Thoracic aorta (tissue), 2 donors: ENCODE measurements at regions not wholly inside any gene's neighbourhood (a gene's known extent, or its start where the extent isn't known, plus 50 kb on each side); places are given as distances from the start of the nearest gene placed in this dataset.

Experiments used
- ATAC-seq: fragments of 150-250 bp; one replicate; pipeline ENCODE4 v1.8.0; 2017; ENCODE audit warnings: low read depth; ENCODE audit not compliant: insufficient number of reproducible peaks, low FRiP score
- DNase-seq: peaks from one replicate; pipeline ENCODE4 v3.0.0-alpha.2; 2020; ENCODE audit warnings: low spot score
- H3K27ac ChIP-seq, 2 donors: fragments of 200-600 bp; sonication (generic); 1 replicate in 1 of 2; 2 replicates in 1 of 2; pipeline ENCODE4 v1.5.1; 2016; ENCODE audit warnings: mild to moderate bottlenecking in 2 of 2, moderate library complexity in 2 of 2
- H3K27me3 ChIP-seq: fragments of 200-600 bp; sonication (generic); replicated peaks from 2 replicates; pipeline ENCODE4 v1.6.0; 2016; ENCODE audit warnings: mild to moderate bottlenecking; ENCODE audit not compliant: insufficient read depth
- H3K36me3 ChIP-seq: fragments of 200-600 bp; sonication (generic); one replicate; pipeline ENCODE4 v1.5.1; 2016
- H3K4me1 ChIP-seq, 2 donors: fragments of 200-600 bp; sonication (generic); 1 replicate in 1 of 2; 2 replicates in 1 of 2; pipeline versions ENCODE4 v1.5.1 to v1.6.0; 2016; ENCODE audit warnings: low read depth in 2 of 2, mild to moderate bottlenecking in 1 of 2; ENCODE audit not compliant: control insufficient read depth in 1 of 2
- H3K4me3 ChIP-seq: fragments of 200-600 bp; sonication (generic); 2 replicates; pipeline ENCODE4 v1.5.1; 2016; ENCODE audit warnings: mild to moderate bottlenecking
- H3K9me3 ChIP-seq: fragments of 200-600 bp; sonication (generic); 2 replicates; pipeline ENCODE4 v1.5.1; 2016
- TF ChIP-seq, protein P1 (sequence below): fragments of 200-600 bp; sonication (generic); IDR thresholded peaks from one replicate; pipeline ENCODE4 v1.5.1; 2019; ENCODE audit warnings: antibody characterized with exemption

DNA sequence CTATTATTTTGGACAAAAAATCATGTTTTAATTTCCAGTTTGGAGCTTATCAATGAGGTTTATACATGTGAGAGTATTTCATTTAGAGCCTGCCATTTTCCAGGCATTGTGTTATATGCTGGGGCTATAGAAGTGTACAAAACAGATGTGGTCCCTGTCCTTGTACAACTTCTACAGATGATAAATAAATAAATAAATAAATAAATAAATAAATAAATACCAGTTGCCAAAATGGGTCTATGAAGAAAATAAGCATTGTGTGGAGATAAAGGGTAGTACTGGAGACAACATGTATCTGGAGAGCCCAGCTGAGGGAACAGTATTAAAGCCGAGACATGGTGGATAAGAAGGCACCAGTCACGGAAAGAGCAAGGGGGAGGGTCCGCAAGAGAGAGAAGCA lies 210.0 kb downstream of the SS18 start:
- Histone ChIP-seq H3K27ac (no peak overlapping the region), H3K9me3 (no peaks in the 10 kb centered on the region), H3K27me3 (no peaks in the 10 kb centered on the region), H3K4me3 (no peak overlapping the region), H3K4me1 (no peaks in the 10 kb centered on the region), H3K36me3 (no peaks in the 10 kb centered on the region)
- ATAC-seq (no peak), DNase-seq (no peak)
- TF ChIP-seq, protein P1, sequence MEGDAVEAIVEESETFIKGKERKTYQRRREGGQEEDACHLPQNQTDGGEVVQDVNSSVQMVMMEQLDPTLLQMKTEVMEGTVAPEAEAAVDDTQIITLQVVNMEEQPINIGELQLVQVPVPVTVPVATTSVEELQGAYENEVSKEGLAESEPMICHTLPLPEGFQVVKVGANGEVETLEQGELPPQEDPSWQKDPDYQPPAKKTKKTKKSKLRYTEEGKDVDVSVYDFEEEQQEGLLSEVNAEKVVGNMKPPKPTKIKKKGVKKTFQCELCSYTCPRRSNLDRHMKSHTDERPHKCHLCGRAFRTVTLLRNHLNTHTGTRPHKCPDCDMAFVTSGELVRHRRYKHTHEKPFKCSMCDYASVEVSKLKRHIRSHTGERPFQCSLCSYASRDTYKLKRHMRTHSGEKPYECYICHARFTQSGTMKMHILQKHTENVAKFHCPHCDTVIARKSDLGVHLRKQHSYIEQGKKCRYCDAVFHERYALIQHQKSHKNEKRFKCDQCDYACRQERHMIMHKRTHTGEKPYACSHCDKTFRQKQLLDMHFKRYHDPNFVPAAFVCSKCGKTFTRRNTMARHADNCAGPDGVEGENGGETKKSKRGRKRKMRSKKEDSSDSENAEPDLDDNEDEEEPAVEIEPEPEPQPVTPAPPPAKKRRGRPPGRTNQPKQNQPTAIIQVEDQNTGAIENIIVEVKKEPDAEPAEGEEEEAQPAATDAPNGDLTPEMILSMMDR: no peak

DNA sequence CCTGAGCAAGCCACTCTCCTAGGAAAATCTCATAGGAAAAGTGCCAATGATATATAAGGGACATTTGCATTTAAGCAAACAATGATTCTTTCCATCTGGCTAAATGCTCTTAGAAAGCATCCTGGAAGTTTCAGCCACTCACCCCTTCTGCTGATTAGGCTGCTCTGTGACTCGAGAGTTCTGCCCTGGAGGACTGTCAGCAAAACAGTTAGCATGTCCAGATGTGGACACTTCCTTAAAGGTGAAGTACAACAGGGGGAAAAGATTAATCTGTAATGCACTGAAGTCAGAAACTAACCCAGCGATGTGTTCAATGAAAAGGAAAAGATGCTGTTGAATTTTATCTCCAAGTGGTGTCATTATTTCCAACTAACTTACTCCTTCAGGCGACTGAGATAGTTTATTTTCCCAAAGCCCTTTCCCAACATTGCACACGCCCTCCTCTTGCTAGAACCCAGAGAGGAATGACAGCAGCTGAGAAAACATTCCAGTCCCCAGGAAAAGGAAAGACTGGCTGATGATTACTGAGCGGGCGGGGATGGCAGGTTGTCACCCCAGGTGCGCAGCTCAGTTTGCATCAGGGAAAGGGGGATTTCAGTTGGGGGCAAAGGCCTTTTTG lies 214.0 kb downstream of the SS18 start:
- Histone ChIP-seq H3K4me3 (no peak overlapping the region), H3K27ac (no peak overlapping the region), H3K27me3 (no peaks in the 10 kb centered on the region), H3K9me3 (no peaks in the 10 kb centered on the region), H3K4me1 (no peaks in the 10 kb centered on the region), H3K36me3 (no peaks in the 10 kb centered on the region)
- TF ChIP-seq, protein P1: no peak
- ATAC-seq (no peak), DNase-seq (no peak)

DNA sequence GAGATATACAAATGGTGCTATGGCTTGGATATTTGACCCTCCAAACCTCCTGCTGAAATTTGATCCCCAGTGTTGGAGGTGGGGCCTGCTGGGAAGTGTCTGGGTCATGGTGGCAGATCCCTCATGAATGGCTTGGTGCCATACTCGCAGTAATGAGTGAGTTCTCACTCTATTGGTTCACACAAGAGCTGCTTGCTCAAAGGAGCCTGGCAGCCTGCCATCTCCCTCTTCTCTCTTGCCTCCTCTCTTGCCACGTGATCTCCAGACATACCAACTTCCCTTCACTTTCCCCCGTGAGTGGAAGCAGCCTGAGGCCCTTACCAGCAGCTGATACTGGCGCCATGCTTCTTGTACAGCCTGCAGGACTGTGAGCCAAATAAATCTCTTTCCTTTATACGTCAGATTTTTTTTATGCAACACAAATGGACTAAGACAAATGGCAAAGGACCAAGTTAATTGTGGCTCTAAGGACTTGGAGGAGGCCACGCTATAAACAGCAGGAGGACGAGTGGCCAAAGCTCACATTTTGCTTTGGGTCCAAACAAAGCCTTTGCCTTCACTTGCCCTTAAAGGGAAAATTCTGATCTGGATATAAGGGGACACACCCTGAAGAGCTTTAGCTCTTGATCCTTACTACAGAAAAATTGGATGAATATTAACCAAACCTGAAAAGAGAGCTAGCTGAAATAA lies 214.7 kb downstream of the SS18 start:
- no peak overlapping the region for H3K27ac ChIP-seq
- H3K4me3 ChIP-seq: no peak overlapping the region
- DNase-seq (no peak), ATAC-seq (no peak)
- H3K27me3 ChIP-seq: no peaks in the 10 kb centered on the region
- no peaks in the 10 kb centered on the region for H3K36me3 ChIP-seq
- TF ChIP-seq, protein P1: no peak
- no peaks in the 10 kb centered on the region for H3K9me3 ChIP-seq
- H3K4me1 ChIP-seq: no peaks in the 10 kb centered on the region

DNA sequence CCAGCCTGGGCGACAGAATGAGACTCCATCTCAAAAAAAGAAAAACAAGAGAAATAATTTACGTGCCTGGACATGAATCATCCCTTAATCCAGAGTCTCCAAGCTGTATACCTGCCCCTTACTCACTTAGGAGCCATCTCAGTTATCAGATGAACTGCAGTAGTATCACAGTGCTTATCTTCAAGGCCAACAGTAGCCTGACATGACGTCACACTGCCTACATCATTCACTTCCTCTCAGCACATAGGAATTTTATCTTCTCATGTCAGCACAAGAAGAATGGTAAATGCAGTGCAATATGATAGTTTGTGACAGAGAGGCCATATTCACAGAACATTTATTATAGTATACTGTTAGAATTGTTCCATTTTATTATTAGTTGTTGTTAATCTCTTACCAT lies 216.6 kb downstream of the SS18 start:
- Histone ChIP-seq H3K9me3 (no peaks in the 10 kb centered on the region), H3K27ac (no peak overlapping the region), H3K27me3 (no peaks in the 10 kb centered on the region), H3K36me3 (no peaks in the 10 kb centered on the region), H3K4me1 (no peaks in the 10 kb centered on the region), H3K4me3 (no peak overlapping the region)
- ATAC-seq (no peak), DNase-seq (no peak)
- TF ChIP-seq, protein P1: no peak

DNA sequence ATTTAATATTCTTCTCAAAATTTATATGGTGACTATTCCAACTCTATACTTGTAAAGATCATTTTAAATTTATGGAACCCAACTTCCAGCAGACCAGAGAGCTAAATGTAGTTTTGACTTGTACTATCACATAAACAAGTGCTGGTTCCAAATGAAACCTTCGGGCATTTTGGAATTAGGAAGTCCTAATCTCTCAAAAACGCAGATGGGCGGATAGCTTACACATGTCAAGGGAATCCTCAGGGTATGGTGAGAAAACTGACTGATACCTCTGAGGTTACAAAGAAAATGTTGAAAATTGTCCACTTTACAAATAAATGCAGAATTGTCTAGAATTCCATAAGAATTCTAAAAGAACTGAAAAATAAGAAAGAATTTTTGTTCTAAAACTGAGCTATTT lies 224.1 kb downstream of the SS18 start:
- Histone ChIP-seq H3K4me3 (no peak overlapping the region), H3K27ac (no peak overlapping the region), H3K36me3 (no peaks in the 10 kb centered on the region), H3K27me3 (no peaks in the 10 kb centered on the region), H3K4me1 (no peaks in the 10 kb centered on the region), H3K9me3 (no peaks in the 10 kb centered on the region)
- TF ChIP-seq, protein P1: no peak
- ATAC-seq (no peak), DNase-seq (no peak)
